Activated naive CD8-positive, alpha-beta T cell treated with anti-CD3 and anti-CD28 coated beads, Interleukin-2, amount 10 ng/mL, durations not matched to agents 7 days and 5 days (primary cell): ENCODE measurements at regions not wholly inside any gene's neighbourhood (a gene's known extent, or its start where the extent isn't known, plus 50 kb on each side); places are given as distances from the start of the nearest gene placed in this dataset.

Source experiments
- ATAC-seq: fragments of 150-1000 bp; cut with Tn5 transposase; one replicate; pipeline ENCODE4 v1.10.0; 2021; ENCODE audit warnings: low read depth, moderate library complexity
- POLR2A ChIA-PET: fragments of 350-600 bp; sonication (Branson Sonifier 250); formaldehyde crosslinking; loops from one replicate; lab custom pipeline; 2021; ENCODE audit warnings: antibody characterized with exemption; lab: Charles Lee
- DNase-seq: peaks from one replicate; pipeline ENCODE4 v3.0.0; 2021
- H3K27ac Mint-ChIP-seq: one replicate; pipeline ENCODE4 v1.8.0; 2022; ENCODE audit warnings: mild to moderate bottlenecking, mixed read lengths
- H3K27me3 Mint-ChIP-seq: one replicate; pipeline ENCODE4 v1.8.0; 2022; ENCODE audit warnings: mild to moderate bottlenecking, moderate library complexity, mixed read lengths
- H3K36me3 Mint-ChIP-seq: one replicate; pipeline ENCODE4 v1.8.0; 2021; ENCODE audit warnings: mild to moderate bottlenecking, mixed read lengths
- H3K4me1 Mint-ChIP-seq: one replicate; pipeline ENCODE4 v1.8.0; 2021; ENCODE audit warnings: mixed read lengths
- H3K4me3 Mint-ChIP-seq: one replicate; pipeline ENCODE4 v1.8.0; 2022; ENCODE audit warnings: mild to moderate bottlenecking, moderate library complexity, mixed read lengths
- H3K9me3 Mint-ChIP-seq: one replicate; pipeline ENCODE4 v1.8.0; 2021; ENCODE audit warnings: mixed read lengths

DNA sequence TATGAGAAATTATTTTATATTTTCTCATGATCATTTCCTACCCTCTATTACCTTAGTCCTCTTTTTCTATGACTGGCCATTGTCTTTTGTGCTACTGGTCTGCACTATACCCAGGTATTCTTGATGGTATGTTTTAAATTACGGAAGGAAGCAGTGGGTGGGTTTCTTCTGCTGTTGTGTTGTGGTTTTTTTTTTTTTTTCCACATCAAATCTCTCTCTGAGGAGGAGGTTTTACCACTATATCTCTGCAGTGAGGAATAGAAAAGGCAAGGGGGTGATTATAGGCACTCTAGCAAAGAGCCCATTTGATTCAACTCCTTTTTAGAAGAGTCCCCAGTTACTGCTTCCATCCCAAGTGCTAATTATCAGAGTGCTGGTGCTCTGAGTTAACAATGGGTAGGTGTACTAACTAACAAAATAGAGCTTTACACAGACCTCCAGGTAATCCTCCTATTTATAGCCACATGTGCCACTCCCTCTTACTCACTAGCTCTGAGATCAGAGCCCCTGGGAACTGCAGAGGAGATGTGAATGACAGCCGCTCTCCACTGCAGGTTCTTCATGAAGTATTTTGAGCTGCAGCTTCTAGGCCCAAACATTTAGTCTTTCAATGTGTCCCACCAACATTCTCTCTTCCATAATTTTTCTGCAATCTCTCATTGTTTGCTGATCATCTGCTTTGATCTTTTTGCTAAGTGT is 301.6 kb upstream of the GULP1 start:
- DNase-seq, result no peak
- H3K4me1 Mint-ChIP-seq, result peaks cover 33% of the 10 kb centered on the region
- POLR2A ChIA-PET, result no interaction called here
- H3K36me3 Mint-ChIP-seq, result no peaks in the 10 kb centered on the region
- peak overlapping the region; percentile 77 for H3K4me3 Mint-ChIP-seq
- peak; percentile 80 for ATAC-seq
- no peaks in the 10 kb centered on the region for H3K9me3 Mint-ChIP-seq
- peak overlapping the region; percentile 79 for H3K27ac Mint-ChIP-seq
- peaks cover 2% of the 10 kb centered on the region for H3K27me3 Mint-ChIP-seq

GRCh38 chr2:187991389-187991788 is 300.3 kb upstream of the GULP1 start:
- no peaks in the 10 kb centered on the region for H3K9me3 Mint-ChIP-seq
- H3K4me1 Mint-ChIP-seq, result peaks cover 33% of the 10 kb centered on the region

DNA sequence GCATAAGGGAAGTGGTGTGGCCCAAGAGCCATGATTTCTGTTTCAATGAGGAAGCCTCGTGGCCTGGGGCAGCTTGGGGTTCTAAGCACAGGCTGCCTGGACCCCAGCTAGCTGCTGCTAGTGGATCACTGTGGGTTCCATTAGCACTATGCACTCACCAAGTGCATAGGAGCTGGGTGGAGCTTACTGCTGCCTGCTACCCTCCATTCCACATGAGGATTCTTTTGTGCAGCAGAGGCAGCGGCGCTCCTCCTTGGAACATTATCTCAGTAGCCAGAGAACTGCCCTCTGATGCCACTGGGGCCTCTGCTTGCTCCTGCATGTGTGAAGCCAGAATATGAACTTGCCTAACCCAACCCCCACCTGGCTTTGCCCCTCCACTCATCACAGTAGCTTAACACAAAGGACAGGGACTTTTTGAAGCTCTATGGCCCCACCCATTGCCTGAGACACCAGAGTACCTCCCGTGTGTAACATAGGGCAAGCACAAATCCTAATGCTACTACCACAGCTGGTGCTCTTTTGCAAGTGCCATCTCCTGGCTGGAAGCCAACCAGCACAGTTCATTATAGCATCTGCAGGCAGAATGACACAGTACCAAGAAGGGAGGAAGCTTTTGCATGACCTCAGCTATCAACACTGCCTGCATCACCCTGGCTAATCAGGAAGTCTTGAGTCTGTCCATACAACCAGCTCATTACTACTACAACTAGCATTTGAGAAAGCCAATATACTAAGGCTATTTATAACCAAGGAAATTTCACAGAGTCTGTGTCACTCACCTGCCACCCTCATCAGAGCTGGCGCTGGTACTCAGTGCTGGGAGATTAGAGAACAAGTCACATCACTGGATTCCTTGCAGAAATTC is 297.0 kb upstream of the GULP1 start:
- H3K9me3 Mint-ChIP-seq, result no peaks in the 10 kb centered on the region
- H3K36me3 Mint-ChIP-seq, result no peaks in the 10 kb centered on the region
- POLR2A ChIA-PET, result no interaction called here
- no peak for DNase-seq
- no peak overlapping the region for H3K4me3 Mint-ChIP-seq
- H3K27ac Mint-ChIP-seq, result no peak overlapping the region
- peak; percentile 43 for ATAC-seq
- peaks cover 29% of the 10 kb centered on the region for H3K27me3 Mint-ChIP-seq
- peaks cover 22% of the 10 kb centered on the region for H3K4me1 Mint-ChIP-seq

More at GRCh38 chr2:187991389-187991788, 300.3 kb upstream of the GULP1 start:
- Mint-ChIP-seq H3K27me3 (peaks cover 5% of the 10 kb centered on the region), H3K27ac (no peak overlapping the region), H3K36me3 (no peaks in the 10 kb centered on the region), H3K4me3 (no peak overlapping the region)
- no peak for ATAC-seq
- POLR2A ChIA-PET, result no interaction called here
- no peak for DNase-seq

GRCh38 chr2:187995556-187995955 is 296.1 kb upstream of the GULP1 start:
- H3K27me3 Mint-ChIP-seq, result peaks cover 36% of the 10 kb centered on the region
- no peaks in the 10 kb centered on the region for H3K36me3 Mint-ChIP-seq
- no peak for DNase-seq
- H3K27ac Mint-ChIP-seq, result no peak overlapping the region
- no peak for ATAC-seq
- H3K9me3 Mint-ChIP-seq, result no peaks in the 10 kb centered on the region
- no peak overlapping the region for H3K4me3 Mint-ChIP-seq
- POLR2A ChIA-PET, result no interaction called here
- peaks cover 13% of the 10 kb centered on the region for H3K4me1 Mint-ChIP-seq

- H3K4me1 Mint-ChIP-seq, result peaks cover 13% of the 10 kb centered on the region
- no peaks in the 10 kb centered on the region for H3K36me3 Mint-ChIP-seq
- no peak for DNase-seq
- no peak overlapping the region for H3K4me3 Mint-ChIP-seq
- no peak for ATAC-seq
- H3K9me3 Mint-ChIP-seq, result no peaks in the 10 kb centered on the region
- no peak overlapping the region for H3K27ac Mint-ChIP-seq
- POLR2A ChIA-PET, result no interaction called here
- peaks cover 45% of the 10 kb centered on the region for H3K27me3 Mint-ChIP-seq
Observed at GRCh38 chr2:187996630-187997029, 295.0 kb upstream of the GULP1 start.

GRCh38 chr2:188000189-188000588 is 291.5 kb upstream of the GULP1 start:
- POLR2A ChIA-PET, result no interaction called here
- Mint-ChIP-seq H3K36me3 (no peaks in the 10 kb centered on the region), H3K27me3 (peaks cover 42% of the 10 kb centered on the region), H3K4me3 (no peak overlapping the region), H3K27ac (no peak overlapping the region), H3K9me3 (no peaks in the 10 kb centered on the region), H3K4me1 (no peaks in the 10 kb centered on the region)
- ATAC-seq (no peak), DNase-seq (no peak)

DNA sequence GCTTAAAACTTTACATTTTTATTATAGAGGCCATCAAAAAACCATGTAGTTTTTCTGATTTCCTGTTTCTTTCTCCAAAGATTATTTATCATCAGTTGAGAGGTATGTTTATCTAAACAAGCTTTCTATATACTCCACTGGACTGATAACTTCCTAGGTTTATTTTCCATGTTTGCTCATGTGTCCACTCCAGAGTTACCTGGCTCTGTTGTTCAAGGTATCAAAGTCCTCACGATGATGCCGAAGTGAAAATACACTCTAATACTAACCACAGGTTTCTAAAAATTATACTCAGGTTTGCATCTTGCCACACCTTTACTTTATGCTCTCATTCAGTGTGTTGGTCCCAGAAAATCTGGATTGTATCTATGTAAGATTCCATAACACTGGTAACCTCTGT is 287.9 kb upstream of the GULP1 start:
- H3K4me1 Mint-ChIP-seq, result no peaks in the 10 kb centered on the region
- no peak for DNase-seq
- no peak overlapping the region for H3K27ac Mint-ChIP-seq
- no peaks in the 10 kb centered on the region for H3K9me3 Mint-ChIP-seq
- H3K27me3 Mint-ChIP-seq, result peaks cover 27% of the 10 kb centered on the region
- no peak overlapping the region for H3K4me3 Mint-ChIP-seq
- POLR2A ChIA-PET, result no interaction called here
- ATAC-seq, result no peak
- H3K36me3 Mint-ChIP-seq, result no peaks in the 10 kb centered on the region

DNA sequence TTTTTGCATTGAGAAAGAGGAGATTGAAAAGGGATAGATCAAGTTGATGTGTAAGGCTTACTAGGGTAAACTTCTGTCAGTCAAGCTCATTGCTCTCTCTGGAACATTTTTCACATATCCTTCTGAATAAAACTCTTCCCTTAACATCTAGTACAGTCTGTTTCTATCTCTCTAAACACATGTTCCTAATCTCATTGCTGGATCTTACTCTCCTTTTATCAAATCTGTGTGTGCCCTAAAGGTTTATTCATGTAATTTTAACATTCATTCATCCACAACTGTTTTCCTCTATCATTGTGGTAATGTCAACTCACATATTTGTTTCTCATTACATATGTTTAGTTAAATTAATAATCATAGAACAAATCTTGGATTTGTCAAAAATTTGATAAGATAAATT is 277.9 kb upstream of the GULP1 start:
- Mint-ChIP-seq H3K36me3 (no peaks in the 10 kb centered on the region), H3K4me3 (no peak overlapping the region), H3K4me1 (no peaks in the 10 kb centered on the region), H3K27me3 (peaks cover 7% of the 10 kb centered on the region), H3K9me3 (peaks cover 3% of the 10 kb centered on the region), H3K27ac (no peak overlapping the region)
- ATAC-seq, result no peak
- POLR2A ChIA-PET, result no interaction called here
- no peak for DNase-seq

DNA sequence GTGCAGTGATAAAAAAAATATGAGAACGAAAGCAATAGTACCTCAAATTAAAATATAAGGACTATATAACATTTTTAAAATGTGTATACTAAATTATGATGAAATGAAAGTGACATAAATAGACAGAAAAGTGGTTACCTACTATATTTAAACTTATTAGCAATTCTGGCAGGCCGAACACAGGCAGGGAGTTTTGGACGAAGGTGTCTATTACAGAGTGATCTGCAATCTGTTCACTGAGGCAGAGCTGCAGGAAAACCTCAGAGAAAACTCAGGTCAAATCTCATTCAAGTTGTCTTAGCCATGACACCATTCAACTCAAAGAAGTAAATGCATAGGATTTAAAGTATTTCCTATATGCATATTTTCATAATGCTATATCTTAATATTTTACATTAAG is 274.8 kb upstream of the GULP1 start:
- H3K36me3 Mint-ChIP-seq, result no peaks in the 10 kb centered on the region
- POLR2A ChIA-PET, result no interaction called here

DNA sequence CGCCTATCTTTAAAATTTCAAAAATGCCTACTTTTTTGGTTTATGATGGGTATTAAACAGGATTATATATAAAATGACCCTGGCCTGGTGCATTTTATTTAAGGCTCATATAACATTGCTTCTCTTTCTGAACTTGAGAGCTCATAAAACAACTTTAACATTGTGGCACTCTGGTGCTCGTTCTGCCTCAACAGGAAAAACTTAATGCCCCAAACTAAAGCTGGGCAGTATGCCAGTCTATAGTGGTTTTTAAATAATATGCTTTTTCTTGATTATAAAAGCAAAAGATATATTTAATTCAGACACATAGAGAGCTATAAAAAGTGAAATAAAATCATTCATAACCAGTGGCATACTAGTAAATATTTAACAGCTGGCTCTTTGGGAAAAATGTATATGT is 269.3 kb upstream of the GULP1 start:
- H3K27me3 Mint-ChIP-seq, result no peaks in the 10 kb centered on the region
- H3K9me3 Mint-ChIP-seq, result peaks cover 3% of the 10 kb centered on the region
- no peak for ATAC-seq
- no peaks in the 10 kb centered on the region for H3K4me1 Mint-ChIP-seq
- H3K4me3 Mint-ChIP-seq, result no peak overlapping the region
- no peak for DNase-seq
- H3K27ac Mint-ChIP-seq, result no peak overlapping the region
- no peaks in the 10 kb centered on the region for H3K36me3 Mint-ChIP-seq
- POLR2A ChIA-PET, result no interaction called here

More for the DNA sequence above, 274.8 kb upstream of the GULP1 start:
- no peak overlapping the region for H3K4me3 Mint-ChIP-seq
- H3K27ac Mint-ChIP-seq, result no peak overlapping the region
- peaks cover 4% of the 10 kb centered on the region for H3K9me3 Mint-ChIP-seq
- no peaks in the 10 kb centered on the region for H3K4me1 Mint-ChIP-seq
- no peak for ATAC-seq
- H3K27me3 Mint-ChIP-seq, result peaks cover 7% of the 10 kb centered on the region
- DNase-seq, result no peak

DNA sequence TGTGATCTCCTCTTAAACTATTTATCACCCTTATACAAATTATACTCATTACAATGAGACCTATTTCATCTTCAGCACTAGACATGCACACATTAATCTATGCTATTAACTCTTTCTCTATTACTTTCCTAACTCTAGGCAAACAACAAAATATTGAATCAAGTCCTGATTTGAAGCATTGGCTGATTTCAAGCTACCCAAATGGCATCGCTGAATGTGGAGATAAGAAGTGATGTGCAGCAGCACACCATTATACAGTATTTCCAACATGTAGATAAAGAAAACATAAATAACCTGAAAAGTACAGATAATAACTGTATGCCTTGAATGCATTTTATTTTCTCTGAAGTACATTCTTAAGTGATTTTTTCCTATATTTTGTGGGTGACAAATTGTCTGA is 268.6 kb upstream of the GULP1 start:
- DNase-seq (no peak), ATAC-seq (no peak)
- H3K27me3 Mint-ChIP-seq, result no peaks in the 10 kb centered on the region
- H3K27ac Mint-ChIP-seq, result no peak overlapping the region
- H3K36me3 Mint-ChIP-seq, result no peaks in the 10 kb centered on the region
- POLR2A ChIA-PET, result no interaction called here
- H3K4me1 Mint-ChIP-seq, result no peaks in the 10 kb centered on the region
- peaks cover 3% of the 10 kb centered on the region for H3K9me3 Mint-ChIP-seq
- H3K4me3 Mint-ChIP-seq, result no peak overlapping the region

DNA sequence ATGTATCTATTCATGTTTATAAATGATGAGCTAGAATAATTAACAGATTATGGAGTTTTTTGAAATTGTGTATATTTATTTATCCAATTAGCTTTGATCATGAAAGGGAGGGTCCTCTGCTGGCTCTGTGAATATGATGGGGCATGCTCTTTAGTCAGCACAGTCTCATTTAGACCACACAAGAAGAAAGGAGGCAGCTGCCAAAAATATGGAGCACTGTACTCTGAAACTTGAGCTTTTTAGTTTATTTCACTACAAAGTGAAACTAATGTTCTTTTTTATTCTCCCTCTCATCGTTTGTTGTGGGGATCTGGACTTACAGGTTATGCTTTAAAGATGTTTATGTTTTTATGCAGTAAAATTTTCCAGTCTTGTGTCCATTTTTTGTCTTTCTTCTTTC is 266.9 kb upstream of the GULP1 start:
- ATAC-seq (no peak), DNase-seq (no peak)
- Mint-ChIP-seq H3K9me3 (peaks cover 1% of the 10 kb centered on the region), H3K36me3 (no peaks in the 10 kb centered on the region), H3K27ac (no peak overlapping the region), H3K4me3 (no peak overlapping the region), H3K27me3 (no peaks in the 10 kb centered on the region), H3K4me1 (no peaks in the 10 kb centered on the region)
- POLR2A ChIA-PET, result no interaction called here

DNA sequence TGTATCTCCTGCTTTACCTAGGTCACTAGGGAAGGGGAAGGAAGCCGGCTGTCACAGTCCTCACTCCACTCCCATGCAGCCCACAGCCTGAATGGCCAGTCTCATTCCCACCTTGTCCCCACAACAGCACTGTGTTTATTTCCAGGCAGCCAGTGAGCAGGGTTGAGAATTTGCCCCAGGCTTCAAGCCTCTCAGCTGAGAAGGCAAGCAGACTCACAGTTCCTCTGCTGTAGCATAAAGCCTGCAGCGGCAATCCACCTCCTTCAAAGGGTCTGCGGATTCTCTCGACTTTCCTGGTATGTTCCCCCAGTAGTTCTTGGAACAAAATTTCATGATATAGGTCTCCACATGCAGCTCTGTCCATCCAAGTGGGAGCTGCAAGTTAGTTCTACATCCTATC is 262.9 kb upstream of the GULP1 start:
- ATAC-seq, result no peak
- no peaks in the 10 kb centered on the region for H3K4me1 Mint-ChIP-seq
- H3K27me3 Mint-ChIP-seq, result peaks cover 2% of the 10 kb centered on the region
- DNase-seq, result no peak
- no peaks in the 10 kb centered on the region for H3K36me3 Mint-ChIP-seq
- no peak overlapping the region for H3K27ac Mint-ChIP-seq
- no peaks in the 10 kb centered on the region for H3K9me3 Mint-ChIP-seq
- POLR2A ChIA-PET, result no interaction called here
- H3K4me3 Mint-ChIP-seq, result no peak overlapping the region

DNA sequence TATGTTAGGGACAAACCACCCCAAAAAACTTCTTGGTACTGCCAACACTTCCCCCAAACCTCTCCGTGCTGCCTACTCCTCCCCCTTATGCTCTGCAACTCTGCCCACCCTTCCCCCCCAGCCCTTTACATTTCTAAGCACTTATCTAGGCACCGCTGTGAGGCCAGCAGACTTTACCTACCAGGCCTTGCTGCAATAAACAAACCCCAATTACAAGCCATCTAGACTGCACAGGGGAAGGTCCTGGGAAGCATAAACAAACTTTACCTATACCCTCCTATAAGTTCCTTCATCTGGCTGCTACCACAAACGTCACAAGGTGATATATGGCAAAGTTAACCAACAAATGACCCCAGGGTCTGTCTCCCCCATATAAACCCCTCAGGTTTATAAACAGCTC is 259.4 kb upstream of the GULP1 start:
- Mint-ChIP-seq H3K4me3 (no peak overlapping the region), H3K27me3 (peaks cover 2% of the 10 kb centered on the region), H3K4me1 (no peaks in the 10 kb centered on the region), H3K36me3 (no peaks in the 10 kb centered on the region), H3K27ac (no peak overlapping the region), H3K9me3 (no peaks in the 10 kb centered on the region)
- POLR2A ChIA-PET, result no interaction called here
- no peak for ATAC-seq
- DNase-seq, result no peak
